ENCODE measurements at regions not wholly inside any gene's neighbourhood (a gene's known extent, or its start where the extent isn't known, plus 50 kb on each side); places are given as distances from the start of the nearest gene placed in this dataset.

GRCh38 chr12:125193376-125194152 lies 128.3 kb downstream of the AACS start:
- Histone ChIP-seq H3F3A (ENCODE audit: insufficient read depth, low read length) (no peaks in the 10 kb centered on the region), H2AFZ (ENCODE audit: low read length) (no peak overlapping the region), H4K20me1 (ENCODE audit: insufficient read depth, low read length) (no peaks in the 10 kb centered on the region), H3K4me3 (ENCODE audit: low read depth, low read length, poor library complexity, severe bottlenecking) (no peak overlapping the region), H3K27ac (ENCODE audit: low read depth, low read length, poor library complexity, severe bottlenecking) (no peak overlapping the region), H3K9me2 (ENCODE audit: low read depth, low read length) (no peaks in the 10 kb centered on the region), H3K4me2 (ENCODE audit: low read length) (no peak overlapping the region), H3K9ac (ENCODE audit: low read length) (no peak overlapping the region), H3K27me3 (ENCODE audit: insufficient read depth, low read length) (no peaks in the 10 kb centered on the region; the same call in 1 of the 2 replicates), H3K79me2 (ENCODE audit: insufficient read depth, low read length) (no peaks in the 10 kb centered on the region), H3K36me3 (ENCODE audit: insufficient read depth, low read length) (no peaks in the 10 kb centered on the region), H3K9me3 (ENCODE audit: low read length) (no peaks in the 10 kb centered on the region), H3K4me1 (ENCODE audit: insufficient read depth, low read length, severe bottlenecking) (peaks cover 6% of the 10 kb centered on the region)
- TF ChIP-seq CTCF (IDR thresholded peaks at IDR 0.05; ENCODE audit: low read length) = no peak
- no peak for TF ChIP-seq EZH2 (IDR thresholded peaks at IDR 0.05; ENCODE audit: borderline replicate concordance, low read length)

GRCh38 chr12:125194163-125194773 lies 129.0 kb downstream of the AACS start:
- no peaks in the 10 kb centered on the region for H3K9me3 ChIP-seq (ENCODE audit: low read length)
- no peak overlapping the region for H2AFZ ChIP-seq (ENCODE audit: low read length)
- H3K4me3 ChIP-seq (ENCODE audit: low read depth, low read length, poor library complexity, severe bottlenecking) = no peak overlapping the region
- H3K79me2 ChIP-seq (ENCODE audit: insufficient read depth, low read length) = no peaks in the 10 kb centered on the region
- TF ChIP-seq CTCF (IDR thresholded peaks at IDR 0.05; ENCODE audit: low read length) (no peak), EZH2 (IDR thresholded peaks at IDR 0.05; ENCODE audit: borderline replicate concordance, low read length) (no peak)
- H3F3A ChIP-seq (ENCODE audit: insufficient read depth, low read length) = no peaks in the 10 kb centered on the region
- H3K27ac ChIP-seq (ENCODE audit: low read depth, low read length, poor library complexity, severe bottlenecking) = no peak overlapping the region
- no peak overlapping the region for H3K4me2 ChIP-seq (ENCODE audit: low read length)
- no peaks in the 10 kb centered on the region; the same call in 1 of the 2 replicates for H3K27me3 ChIP-seq (ENCODE audit: insufficient read depth, low read length)
- no peaks in the 10 kb centered on the region for H4K20me1 ChIP-seq (ENCODE audit: insufficient read depth, low read length)
- H3K4me1 ChIP-seq (ENCODE audit: insufficient read depth, low read length, severe bottlenecking) = peaks cover 6% of the 10 kb centered on the region
- H3K9ac ChIP-seq (ENCODE audit: low read length) = no peak overlapping the region
- no peaks in the 10 kb centered on the region for H3K9me2 ChIP-seq (ENCODE audit: low read depth, low read length)
- H3K36me3 ChIP-seq (ENCODE audit: insufficient read depth, low read length) = no peaks in the 10 kb centered on the region

- Histone ChIP-seq H2AFZ (ENCODE audit: low read length) (no peak overlapping the region), H3K4me1 (ENCODE audit: insufficient read depth, low read length, severe bottlenecking) (peaks cover 6% of the 10 kb centered on the region)
- no peak for TF ChIP-seq CTCF (IDR thresholded peaks at IDR 0.05; ENCODE audit: low read length)
- TF ChIP-seq EZH2 (IDR thresholded peaks at IDR 0.05; ENCODE audit: borderline replicate concordance, low read length) = no peak
Observed at GRCh38 chr12:125194987-125195386, 129.8 kb downstream of the AACS start.

More at GRCh38 chr12:125194987-125195386, 129.8 kb downstream of the AACS start:
- H3F3A ChIP-seq (ENCODE audit: insufficient read depth, low read length) = no peaks in the 10 kb centered on the region
- H4K20me1 ChIP-seq (ENCODE audit: insufficient read depth, low read length) = no peaks in the 10 kb centered on the region
- H3K79me2 ChIP-seq (ENCODE audit: insufficient read depth, low read length) = no peaks in the 10 kb centered on the region
- H3K4me3 ChIP-seq (ENCODE audit: low read depth, low read length, poor library complexity, severe bottlenecking) = no peak overlapping the region
- no peak overlapping the region for H3K9ac ChIP-seq (ENCODE audit: low read length)
- no peak overlapping the region for H3K27ac ChIP-seq (ENCODE audit: low read depth, low read length, poor library complexity, severe bottlenecking)
- no peak overlapping the region for H3K4me2 ChIP-seq (ENCODE audit: low read length)
- H3K36me3 ChIP-seq (ENCODE audit: insufficient read depth, low read length) = no peaks in the 10 kb centered on the region
- no peaks in the 10 kb centered on the region; the same call in 1 of the 2 replicates for H3K27me3 ChIP-seq (ENCODE audit: insufficient read depth, low read length)
- no peaks in the 10 kb centered on the region for H3K9me3 ChIP-seq (ENCODE audit: low read length)
- no peaks in the 10 kb centered on the region for H3K9me2 ChIP-seq (ENCODE audit: low read depth, low read length)
